ENCODE measurements at regions not wholly inside any gene's neighbourhood (a gene's known extent, or its start where the extent isn't known, plus 50 kb on each side); places are given as distances from the start of the nearest gene placed in this dataset.

DNA sequence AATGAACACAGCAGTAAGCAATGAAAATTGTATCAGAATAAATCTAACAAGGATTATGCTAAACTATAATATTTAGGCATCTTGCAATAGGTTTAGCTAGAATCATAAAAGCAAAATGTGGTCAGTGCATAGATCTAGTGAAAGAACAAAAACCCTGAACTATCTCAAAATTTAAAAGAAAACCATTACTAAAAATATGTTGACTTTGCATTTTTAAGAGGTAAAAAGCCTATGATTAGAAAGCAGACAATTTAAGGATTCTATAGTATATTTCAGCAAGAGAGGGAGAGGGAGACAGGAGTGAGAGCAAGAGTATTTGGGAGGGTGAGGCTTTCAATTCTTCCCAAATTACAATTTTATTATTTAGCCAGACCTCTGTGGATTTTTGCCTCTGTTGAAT lies 219.4 kb downstream of the TTLL7 start:
- no peak overlapping the region for H3K4me3 ChIP-seq
- H3K36me3 ChIP-seq, result no peaks in the 10 kb centered on the region
- peaks cover 0 to 29% (median 3%) of the 10 kb centered on the region in 4 donors for H3K4me1 ChIP-seq
- TF ChIP-seq, protein P1, sequence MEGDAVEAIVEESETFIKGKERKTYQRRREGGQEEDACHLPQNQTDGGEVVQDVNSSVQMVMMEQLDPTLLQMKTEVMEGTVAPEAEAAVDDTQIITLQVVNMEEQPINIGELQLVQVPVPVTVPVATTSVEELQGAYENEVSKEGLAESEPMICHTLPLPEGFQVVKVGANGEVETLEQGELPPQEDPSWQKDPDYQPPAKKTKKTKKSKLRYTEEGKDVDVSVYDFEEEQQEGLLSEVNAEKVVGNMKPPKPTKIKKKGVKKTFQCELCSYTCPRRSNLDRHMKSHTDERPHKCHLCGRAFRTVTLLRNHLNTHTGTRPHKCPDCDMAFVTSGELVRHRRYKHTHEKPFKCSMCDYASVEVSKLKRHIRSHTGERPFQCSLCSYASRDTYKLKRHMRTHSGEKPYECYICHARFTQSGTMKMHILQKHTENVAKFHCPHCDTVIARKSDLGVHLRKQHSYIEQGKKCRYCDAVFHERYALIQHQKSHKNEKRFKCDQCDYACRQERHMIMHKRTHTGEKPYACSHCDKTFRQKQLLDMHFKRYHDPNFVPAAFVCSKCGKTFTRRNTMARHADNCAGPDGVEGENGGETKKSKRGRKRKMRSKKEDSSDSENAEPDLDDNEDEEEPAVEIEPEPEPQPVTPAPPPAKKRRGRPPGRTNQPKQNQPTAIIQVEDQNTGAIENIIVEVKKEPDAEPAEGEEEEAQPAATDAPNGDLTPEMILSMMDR (IDR thresholded peaks at IDR 0.05), result no peak
- no peak for TF ChIP-seq POLR2A (IDR thresholded peaks at IDR 0.05)
- ATAC-seq (no peak), DNase-seq (no peak)
- H3K27ac ChIP-seq, result no peak overlapping the region
- intact Hi-C loops (cut with DNase I), result no loop called here
- no peaks in the 10 kb centered on the region for H3K9me3 ChIP-seq
- H3K27me3 ChIP-seq, result no peaks in the 10 kb centered on the region

GRCh38 chr1:83777758-83778101 lies 221.2 kb downstream of the TTLL7 start:
- Histone ChIP-seq H3K4me3 (no peak overlapping the region), H3K4me1 (peaks cover 0 to 29% (median 3%) of the 10 kb centered on the region in 4 donors), H3K9me3 (no peaks in the 10 kb centered on the region), H3K36me3 (no peaks in the 10 kb centered on the region), H3K27me3 (no peaks in the 10 kb centered on the region), H3K27ac (no peak overlapping the region)
- intact Hi-C loops (cut with DNase I), result no loop called here
- WGBS (ENCODE audit: insufficient coverage, low coverage, low lambda C conversion rate, missing lambda C conversion rate), result 77% methylated on average over 4 of the region's 4 CpGs
- ATAC-seq (no peak), DNase-seq (no peak)
- TF ChIP-seq, protein P1 (IDR thresholded peaks at IDR 0.05), result no peak
- no peak for TF ChIP-seq POLR2A (IDR thresholded peaks at IDR 0.05)

DNA sequence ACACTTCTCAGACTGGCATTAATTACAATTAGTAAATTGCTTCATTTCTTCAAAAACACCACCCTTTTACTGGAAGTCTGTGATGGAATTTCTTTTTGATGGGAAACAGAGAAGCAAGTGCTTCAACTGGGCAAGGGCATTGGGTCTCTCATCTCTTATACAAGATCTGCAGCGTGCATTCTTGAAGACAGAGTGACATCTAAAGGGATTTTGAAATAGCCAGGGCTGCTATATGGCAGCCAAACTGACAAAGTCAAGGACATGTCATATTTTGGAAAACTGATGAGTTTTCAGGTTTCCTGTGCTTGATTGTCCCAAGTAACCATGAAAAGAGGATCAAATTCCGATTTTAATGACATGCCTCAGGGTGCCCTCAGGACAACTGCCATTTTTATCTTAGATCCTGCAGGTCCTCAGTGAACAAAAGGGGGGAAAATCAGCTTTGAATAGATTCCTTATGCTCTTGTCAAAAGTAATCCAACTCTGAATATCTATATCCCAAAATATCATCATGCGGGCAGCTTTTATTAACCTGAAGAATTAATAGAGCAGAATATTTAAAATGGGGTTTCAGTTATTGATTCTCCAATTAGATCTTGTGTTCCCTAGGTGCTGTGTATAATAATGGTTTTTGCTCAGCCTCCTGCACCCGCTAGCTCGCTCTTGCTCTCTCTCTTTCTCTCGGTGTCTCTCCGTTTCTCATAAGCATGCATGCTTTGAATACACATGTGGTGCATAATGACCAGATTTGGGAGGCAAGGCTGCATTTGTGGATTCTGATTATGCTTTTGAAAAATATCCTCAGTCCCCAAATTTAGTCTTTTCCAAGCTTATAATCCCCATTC lies 221.8 kb downstream of the TTLL7 start:
- Histone ChIP-seq H3K27ac (no peak overlapping the region), H3K9me3 (no peaks in the 10 kb centered on the region), H3K4me1 (peaks cover 0 to 29% (median 3%) of the 10 kb centered on the region in 4 donors), H3K36me3 (no peaks in the 10 kb centered on the region), H3K27me3 (no peaks in the 10 kb centered on the region), H3K4me3 (no peak overlapping the region)
- ATAC-seq (no peak), DNase-seq (no peak)
- TF ChIP-seq POLR2A (IDR thresholded peaks at IDR 0.05), result no peak
- TF ChIP-seq, protein P1 (IDR thresholded peaks at IDR 0.05), result no peak
- intact Hi-C loops (cut with DNase I), result no loop called here
- WGBS (ENCODE audit: insufficient coverage, low coverage, low lambda C conversion rate, missing lambda C conversion rate), result 83% methylated on average over 7 of the region's 7 CpGs

- H3K36me3 ChIP-seq, result no peaks in the 10 kb centered on the region
- DNase-seq (no peak), ATAC-seq (peak; percentile 23 to 68 (median 54))
- no peak overlapping the region for H3K27ac ChIP-seq
- no peaks in the 10 kb centered on the region for H3K9me3 ChIP-seq
- TF ChIP-seq, protein P1 (IDR thresholded peaks at IDR 0.05), result no peak
- TF ChIP-seq POLR2A (IDR thresholded peaks at IDR 0.05), result no peak
- no peak overlapping the region for H3K4me3 ChIP-seq
- WGBS (ENCODE audit: insufficient coverage, low coverage, low lambda C conversion rate, missing lambda C conversion rate), result 88% methylated on average over 1 of the region's 1 CpG
- no peaks in the 10 kb centered on the region for H3K27me3 ChIP-seq
- intact Hi-C loops (cut with DNase I), result no loop called here
- H3K4me1 ChIP-seq, result peaks cover 0 to 18% (median 3%) of the 10 kb centered on the region in 4 donors
These were observed 222.8 kb downstream of the TTLL7 start for GRCh38 chr1:83775977-83776603.

Data from right lobe of liver (tissue), 6 donors.